Mesothelial cell of epicardium (in vitro differentiated cells): ENCODE measurements at regions not wholly inside any gene's neighbourhood (a gene's known extent, or its start where the extent isn't known, plus 50 kb on each side); places are given as distances from the start of the nearest gene placed in this dataset.

Experiments
- DNase-seq, 2 experiments: peaks; one replicate each; pipeline ENCODE4 v3.0.0; 2021; ENCODE audit warnings: low spot score in 2 of 2; ENCODE audit not compliant: unreplicated experiment in 2 of 2
- H3K27ac Mint-ChIP-seq: 2 replicates; pipeline ENCODE4 v1.8.0; 2021; ENCODE audit warnings: mixed read lengths
- H3K27me3 Mint-ChIP-seq: 2 replicates; pipeline ENCODE4 v1.8.0; 2021; ENCODE audit warnings: low read depth, mixed read lengths
- H3K36me3 Mint-ChIP-seq: 2 replicates; pipeline ENCODE4 v1.8.0; 2021; ENCODE audit warnings: mixed read lengths
- H3K4me1 Mint-ChIP-seq: 2 replicates; pipeline ENCODE4 v1.8.0; 2021; ENCODE audit warnings: mixed read lengths
- H3K4me3 Mint-ChIP-seq: 2 replicates; pipeline ENCODE4 v1.8.0; 2021; ENCODE audit warnings: mild to moderate bottlenecking, moderate library complexity, mixed read lengths
- H3K9me3 Mint-ChIP-seq: 2 replicates; pipeline ENCODE4 v1.8.0; 2021; ENCODE audit warnings: mixed read lengths
- CTCF ChIP-seq: fragments of 200-600 bp; sonication (generic); IDR thresholded peaks from one replicate; pipeline ENCODE4 v1.5.0; 2021; ENCODE audit warnings: antibody characterized with exemption; ENCODE audit not compliant: unreplicated experiment

- peaks cover 51% of the 10 kb centered on the region for H3K27me3 Mint-ChIP-seq
- no peaks in the 10 kb centered on the region for H3K36me3 Mint-ChIP-seq
- H3K4me3 Mint-ChIP-seq = no peak overlapping the region
- no peak overlapping the region for H3K27ac Mint-ChIP-seq
- TF ChIP-seq CTCF = no peak
- H3K4me1 Mint-ChIP-seq = no peaks in the 10 kb centered on the region
- peaks cover 14% of the 10 kb centered on the region for H3K9me3 Mint-ChIP-seq
- no peak for DNase-seq
Measured at GRCh38 chr15:72958634-72959033, 93.6 kb upstream of the NEO1 start.

GRCh38 chr15:72953306-72953705 is 99.0 kb upstream of the NEO1 start:
- Mint-ChIP-seq H3K36me3 (no peaks in the 10 kb centered on the region), H3K27ac (no peak overlapping the region), H3K4me3 (no peak overlapping the region), H3K4me1 (no peaks in the 10 kb centered on the region), H3K9me3 (peaks cover 14% of the 10 kb centered on the region), H3K27me3 (peaks cover 42% of the 10 kb centered on the region)
- no peak for DNase-seq
- no peak for TF ChIP-seq CTCF

GRCh38 chr15:72952151-72952550 is 100.1 kb upstream of the NEO1 start:
- H3K9me3 Mint-ChIP-seq = peaks cover 20% of the 10 kb centered on the region
- peaks cover 41% of the 10 kb centered on the region for H3K27me3 Mint-ChIP-seq
- no peaks in the 10 kb centered on the region for H3K36me3 Mint-ChIP-seq
- no peak overlapping the region for H3K27ac Mint-ChIP-seq
- no peak for TF ChIP-seq CTCF
- no peak for DNase-seq
- no peak overlapping the region for H3K4me3 Mint-ChIP-seq
- H3K4me1 Mint-ChIP-seq = no peaks in the 10 kb centered on the region

DNA sequence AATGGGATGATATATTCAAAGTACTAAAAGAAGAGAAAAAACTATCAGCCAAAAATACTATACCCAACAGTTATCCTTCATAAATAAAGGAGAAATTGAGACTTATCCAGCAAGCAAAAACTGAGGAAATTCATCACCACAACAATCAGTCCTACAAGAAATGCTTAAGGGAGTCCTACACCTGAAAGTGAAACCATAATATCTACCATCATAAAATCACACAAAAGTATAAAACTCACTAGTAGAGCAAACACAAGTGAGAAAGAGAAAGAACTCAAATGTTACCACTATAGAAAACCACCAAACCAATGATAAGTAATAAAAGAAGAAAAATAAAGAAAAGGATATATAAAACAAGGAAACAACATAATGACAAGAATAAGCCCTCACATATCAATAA is 103.6 kb upstream of the NEO1 start:
- no peak for TF ChIP-seq CTCF
- H3K9me3 Mint-ChIP-seq = peaks cover 20% of the 10 kb centered on the region
- H3K4me1 Mint-ChIP-seq = no peaks in the 10 kb centered on the region
- peaks cover 28% of the 10 kb centered on the region for H3K27me3 Mint-ChIP-seq
- DNase-seq = no peak
- no peak overlapping the region for H3K4me3 Mint-ChIP-seq
- H3K27ac Mint-ChIP-seq = no peak overlapping the region
- no peaks in the 10 kb centered on the region for H3K36me3 Mint-ChIP-seq

GRCh38 chr15:72947709-72948108 is 104.6 kb upstream of the NEO1 start:
- Mint-ChIP-seq H3K4me1 (no peaks in the 10 kb centered on the region), H3K27me3 (peaks cover 28% of the 10 kb centered on the region), H3K4me3 (no peak overlapping the region), H3K27ac (no peak overlapping the region), H3K36me3 (no peaks in the 10 kb centered on the region), H3K9me3 (peaks cover 20% of the 10 kb centered on the region)
- no peak for DNase-seq
- TF ChIP-seq CTCF = no peak

DNA sequence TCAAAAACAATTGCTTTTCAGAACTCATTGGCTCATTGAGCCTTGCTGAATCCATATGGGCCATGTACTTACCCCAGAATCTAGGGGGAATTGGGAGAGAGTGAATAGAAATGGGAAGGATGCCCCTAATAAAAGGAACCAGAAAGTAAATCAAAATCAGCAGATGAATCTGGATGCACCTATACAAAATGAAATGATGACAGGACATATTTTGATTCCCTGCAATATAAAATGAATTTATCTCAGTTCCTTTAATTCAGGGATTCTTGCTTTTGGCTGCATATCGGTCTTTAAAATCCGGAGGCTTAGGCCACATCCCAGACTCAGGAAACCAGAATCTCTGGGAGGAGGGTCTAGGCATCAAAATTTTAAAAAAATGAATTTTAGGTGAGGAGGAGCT is 107.7 kb upstream of the NEO1 start:
- TF ChIP-seq CTCF = no peak
- H3K27me3 Mint-ChIP-seq = peaks cover 26% of the 10 kb centered on the region
- no peak overlapping the region for H3K4me3 Mint-ChIP-seq
- H3K36me3 Mint-ChIP-seq = no peaks in the 10 kb centered on the region
- no peaks in the 10 kb centered on the region for H3K4me1 Mint-ChIP-seq
- peaks cover 17% of the 10 kb centered on the region for H3K9me3 Mint-ChIP-seq
- H3K27ac Mint-ChIP-seq = no peak overlapping the region
- DNase-seq = no peak
